ENCODE measurements at regions not wholly inside any gene's neighbourhood (a gene's known extent, or its start where the extent isn't known, plus 50 kb on each side); places are given as distances from the start of the nearest gene placed in this dataset.
"Not testable (repeated sequence)": the region's sequence is repeated elsewhere in the genome, so short reads cannot be mapped to it uniquely, and the experiment has no call there.

DNA sequence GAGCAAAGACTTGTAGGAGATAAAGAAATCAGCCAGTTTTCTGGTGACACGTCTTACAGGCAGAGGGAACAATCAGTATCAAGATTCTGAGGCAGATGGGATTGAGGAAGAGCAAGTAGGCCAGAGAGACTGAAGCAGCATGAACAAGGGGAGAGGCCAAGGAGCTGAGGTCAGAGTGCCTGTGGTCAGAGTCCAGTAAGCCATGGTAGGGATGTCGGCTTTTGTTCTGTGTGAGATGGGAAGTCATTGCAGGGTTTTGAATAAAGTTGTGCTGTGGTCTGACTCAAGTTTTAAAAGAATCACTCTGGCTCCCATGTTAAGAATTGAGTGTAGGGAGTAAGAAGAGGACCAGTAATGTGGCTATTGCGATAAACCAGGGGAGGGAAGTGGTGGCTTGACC is 85.9 kb upstream of the IVNS1ABP start:
- no peak for DNase-seq (ENCODE audit: low read depth in 3 of 3)

DNA sequence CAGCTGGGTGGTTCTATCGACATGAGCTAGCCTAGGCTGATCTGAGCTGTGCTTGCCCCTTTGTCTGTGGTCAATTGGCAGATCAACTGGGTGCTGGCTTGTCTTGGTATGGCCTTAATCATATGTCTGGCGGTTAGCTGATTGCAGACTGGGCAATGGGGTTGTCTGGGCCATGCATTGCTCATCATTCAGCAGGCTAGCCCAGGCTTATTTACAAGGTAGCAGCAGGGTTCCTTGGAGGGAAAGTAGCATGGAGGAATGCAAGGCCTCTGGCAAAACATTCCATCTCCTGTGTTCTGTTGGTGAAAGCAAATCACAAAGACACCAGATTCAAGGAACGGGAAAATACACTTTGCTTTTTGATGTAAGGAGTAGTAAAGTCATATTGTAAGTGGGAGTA is 84.0 kb upstream of the IVNS1ABP start:
- DNase-seq (ENCODE audit: low read depth in 3 of 3) = no peak

DNA sequence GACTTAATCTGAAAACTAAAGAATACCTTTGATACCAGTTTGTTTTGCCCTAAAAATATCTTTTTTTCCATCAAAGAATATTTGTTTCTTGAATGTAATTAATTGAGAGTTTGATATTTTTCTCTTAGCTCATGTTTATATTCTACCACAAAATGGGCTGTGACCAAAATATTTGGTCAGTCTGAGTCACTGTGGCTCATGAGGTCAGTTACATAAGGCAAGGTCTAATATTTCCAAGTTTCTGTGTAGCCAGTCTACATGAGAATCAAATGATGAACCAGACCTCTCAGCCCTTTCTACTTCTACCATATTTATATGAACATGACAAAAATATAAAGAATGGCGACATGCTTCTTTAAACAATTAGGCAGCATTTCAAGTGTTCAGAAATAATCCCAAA is 83.0 kb upstream of the IVNS1ABP start:
- no peak for DNase-seq (ENCODE audit: low read depth in 3 of 3)

DNA sequence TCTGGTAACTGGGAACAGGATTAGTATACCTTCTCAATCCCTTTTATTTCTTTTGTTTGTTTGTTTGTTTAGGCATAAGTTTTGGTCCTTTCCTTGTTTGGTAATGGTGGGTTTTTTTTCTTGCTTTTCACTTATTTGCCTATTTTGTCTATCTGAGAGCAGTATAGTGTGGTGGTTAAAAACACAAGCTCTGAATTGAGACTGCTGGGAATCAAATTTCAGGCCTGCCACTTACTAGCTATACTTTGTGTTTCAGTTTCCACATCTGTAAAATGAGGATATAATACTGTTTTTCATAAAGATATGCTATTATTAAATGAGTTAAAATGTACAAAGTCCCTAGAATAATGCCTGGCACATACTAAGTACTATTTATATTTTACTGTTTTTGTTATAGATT is 81.6 kb upstream of the IVNS1ABP start:
- no peak for DNase-seq (ENCODE audit: low read depth in 3 of 3)

DNA sequence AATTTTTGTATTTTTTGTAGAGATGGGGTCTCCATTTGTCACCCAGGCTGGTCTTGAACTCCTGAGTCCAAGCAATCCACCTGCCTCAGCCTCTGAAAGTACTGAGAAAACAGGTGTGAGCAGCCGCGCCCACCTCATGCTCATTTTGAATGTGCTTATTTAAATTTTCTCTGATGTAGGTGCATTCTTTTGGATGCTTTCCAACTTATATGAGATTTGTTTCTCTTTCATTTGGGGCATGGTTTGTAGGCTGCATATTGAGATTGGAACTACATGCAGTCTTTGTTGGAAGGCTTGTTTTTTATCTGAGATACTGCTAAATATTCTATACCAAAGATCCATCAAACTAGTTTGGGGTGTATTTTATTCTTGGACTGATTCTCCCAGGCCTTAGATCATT is 81.0 kb upstream of the IVNS1ABP start:
- no peak for DNase-seq (ENCODE audit: low read depth in 3 of 3)

DNA sequence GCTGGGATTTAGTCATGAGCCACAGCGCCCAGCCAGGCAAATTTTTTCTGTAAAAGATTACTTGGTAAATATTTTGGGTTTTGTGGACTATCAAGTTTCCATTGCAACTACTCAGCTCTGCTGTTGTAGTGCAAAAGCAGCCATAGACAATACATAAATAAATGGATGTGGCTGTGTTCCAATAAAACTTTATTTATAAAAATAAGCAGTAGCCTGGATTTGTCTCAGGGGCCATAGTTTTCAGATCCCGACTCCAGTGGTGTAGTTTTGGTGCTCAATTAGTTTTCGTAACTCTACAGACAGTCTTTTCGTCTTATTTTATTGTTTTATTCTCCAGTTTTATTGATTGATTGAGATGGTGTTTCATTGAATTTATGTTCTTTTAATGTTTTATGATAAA is 80.1 kb upstream of the IVNS1ABP start:
- no peak for DNase-seq (ENCODE audit: low read depth in 3 of 3)

DNA sequence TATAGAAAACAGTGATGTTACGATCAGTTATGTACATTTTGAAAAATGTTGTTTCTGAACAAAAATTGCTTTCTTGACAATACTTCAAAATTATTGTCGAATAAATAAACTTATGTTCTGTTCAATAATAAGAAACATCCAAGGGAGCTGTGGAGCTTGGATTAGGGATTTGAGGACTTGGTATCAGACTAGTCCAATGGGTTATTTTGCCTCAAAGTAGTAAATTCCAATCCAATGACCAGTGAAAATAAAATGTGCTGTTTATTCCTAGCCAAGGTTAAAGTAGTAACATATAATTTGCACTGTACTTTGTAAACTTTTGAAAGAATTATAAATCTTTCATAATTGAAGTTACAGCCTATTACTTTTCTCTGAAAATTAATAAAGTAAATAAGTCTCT is 79.1 kb upstream of the IVNS1ABP start:
- no peak for DNase-seq (ENCODE audit: low read depth in 3 of 3)

DNA sequence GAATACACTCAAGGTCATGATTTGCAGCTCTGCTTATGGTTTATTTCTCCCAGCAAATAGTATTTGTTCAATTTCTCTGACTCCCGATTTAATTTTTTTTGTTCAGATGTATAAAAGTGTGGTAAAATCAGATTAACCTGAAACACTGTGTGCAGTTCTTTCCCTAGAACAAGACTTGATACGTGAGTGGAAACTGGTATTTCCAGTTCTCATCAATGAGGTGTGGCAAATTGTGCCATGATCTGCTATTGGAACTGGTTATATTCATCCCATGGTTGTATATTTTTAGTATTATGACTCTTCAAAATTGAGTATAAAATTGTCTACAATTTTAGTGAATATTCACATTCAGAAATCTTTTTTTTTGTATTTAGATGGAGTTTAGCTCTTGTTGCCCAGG is 76.8 kb upstream of the IVNS1ABP start:
- no peak for DNase-seq (ENCODE audit: low read depth in 3 of 3)

DNA sequence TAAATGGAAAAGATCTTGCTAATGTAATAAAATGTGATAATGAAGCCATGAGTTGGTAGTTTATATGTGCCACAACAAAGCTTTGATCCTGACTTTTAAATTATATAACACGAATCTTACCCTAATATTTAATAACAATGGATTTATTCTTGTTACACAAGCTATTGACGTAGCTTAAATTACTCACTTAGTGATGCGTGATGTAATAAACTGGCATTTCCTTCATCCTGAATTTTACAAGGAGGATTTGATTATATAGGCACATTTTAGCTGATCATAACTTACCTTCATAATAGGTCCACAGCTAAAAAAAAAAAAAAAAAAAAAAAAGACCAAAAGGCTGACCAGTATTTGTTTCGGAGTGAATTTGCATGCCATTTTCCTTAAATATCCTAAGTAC is 76.2 kb upstream of the IVNS1ABP start:
- no peak for DNase-seq (ENCODE audit: low read depth in 3 of 3)

DNA sequence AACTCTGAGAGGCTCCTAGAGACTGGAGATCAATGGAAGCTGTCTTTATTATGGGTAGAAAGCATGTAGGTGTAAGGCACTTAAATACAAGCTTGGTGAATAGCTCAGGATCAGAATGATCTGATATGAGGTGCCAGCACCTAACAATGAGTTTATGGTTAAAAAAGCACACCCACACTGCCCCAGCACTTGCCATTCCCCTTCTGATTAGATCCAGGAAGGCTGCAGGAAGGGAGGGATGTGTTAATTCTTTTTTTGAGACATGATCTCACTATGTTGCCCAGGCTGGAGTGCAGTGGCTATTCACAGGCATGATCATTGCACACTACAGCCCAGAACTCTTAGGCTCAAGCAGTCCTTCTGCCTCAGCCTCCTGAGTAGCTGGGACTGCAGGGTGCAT is 71.8 kb upstream of the IVNS1ABP start:
- DNase-seq (ENCODE audit: low read depth in 3 of 3) = no peak

DNA sequence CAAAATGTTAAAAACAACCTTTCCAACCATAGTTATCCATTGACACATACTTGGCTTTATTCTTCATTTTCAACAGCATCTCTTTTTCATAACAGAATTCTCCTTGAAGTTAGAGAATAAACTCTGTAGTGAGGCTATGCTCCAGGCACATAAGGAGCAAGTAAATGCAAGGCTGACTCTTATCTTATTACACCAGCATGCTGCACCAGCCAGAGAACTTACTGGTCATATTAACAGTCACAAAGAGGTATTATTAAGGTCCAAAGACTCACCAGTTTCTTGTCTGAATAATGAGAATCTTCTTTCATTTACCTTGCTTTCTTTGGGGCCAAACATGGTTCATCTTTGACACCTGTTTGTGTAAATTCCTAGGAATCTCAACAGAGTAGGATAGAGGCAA is 71.3 kb upstream of the IVNS1ABP start:
- no peak for DNase-seq (ENCODE audit: low read depth in 3 of 3)

DNA sequence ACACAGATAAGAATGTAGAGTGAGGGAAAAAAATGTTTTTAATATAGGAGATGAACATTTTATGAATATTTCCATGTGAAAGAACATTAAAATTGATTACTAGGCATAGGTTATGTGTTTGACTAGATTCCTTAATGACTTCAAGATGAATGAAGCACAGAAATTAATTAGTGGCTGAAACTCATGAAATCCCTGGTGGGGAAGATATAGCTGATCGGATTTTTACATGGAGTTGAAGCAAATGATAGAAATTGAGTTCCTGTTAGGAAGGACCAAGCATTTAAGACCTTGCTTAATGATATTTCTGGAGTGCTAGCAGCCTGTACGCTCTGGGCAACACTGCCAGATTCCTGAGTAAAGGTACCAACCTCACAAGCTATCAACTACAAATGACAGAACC is 68.9 kb upstream of the IVNS1ABP start:
- no peak for DNase-seq (ENCODE audit: low read depth in 3 of 3)

DNA sequence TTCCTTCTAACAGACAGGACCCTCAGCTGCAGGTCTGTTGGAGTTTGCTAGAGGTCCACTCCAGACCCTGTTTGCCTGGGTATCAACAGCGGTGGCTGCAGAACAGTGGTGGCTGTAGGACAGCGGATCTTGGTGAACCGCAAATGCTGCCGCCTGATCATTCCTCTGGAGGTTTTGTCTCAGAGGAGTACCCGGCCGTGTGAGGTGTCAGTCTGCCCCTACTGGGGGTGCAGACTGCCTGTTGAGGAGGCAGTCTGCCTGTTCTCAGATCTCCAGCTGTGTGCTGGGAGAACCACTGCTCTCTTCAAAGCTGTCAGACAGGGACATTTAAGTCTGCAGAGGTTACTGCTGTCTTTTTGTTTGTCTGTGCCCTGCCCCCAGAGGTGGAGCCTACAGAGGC is 66.8 kb upstream of the IVNS1ABP start:
- not testable (repeated sequence) for DNase-seq (ENCODE audit: low read depth in 3 of 3)

DNA sequence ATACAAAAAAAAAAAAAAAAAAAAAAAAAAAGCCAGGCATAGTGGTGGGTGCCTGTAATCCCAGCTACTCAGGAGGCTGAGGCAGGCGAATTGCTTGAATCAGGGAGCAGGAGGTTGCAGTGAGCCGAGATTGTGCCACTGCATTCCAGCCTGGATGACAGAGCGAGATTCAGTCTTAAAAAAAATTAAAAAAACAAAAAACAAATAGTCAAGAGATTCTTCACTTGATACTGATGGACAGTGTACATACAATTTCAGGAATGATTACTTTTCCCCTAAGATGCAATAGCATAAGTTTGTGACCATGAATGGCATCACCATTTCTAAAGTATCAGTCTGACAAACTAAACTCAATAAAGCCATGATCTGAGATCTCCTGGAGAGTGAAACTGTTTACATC is 60.8 kb upstream of the IVNS1ABP start:
- DNase-seq (ENCODE audit: low read depth in 3 of 3) = no peak

DNA sequence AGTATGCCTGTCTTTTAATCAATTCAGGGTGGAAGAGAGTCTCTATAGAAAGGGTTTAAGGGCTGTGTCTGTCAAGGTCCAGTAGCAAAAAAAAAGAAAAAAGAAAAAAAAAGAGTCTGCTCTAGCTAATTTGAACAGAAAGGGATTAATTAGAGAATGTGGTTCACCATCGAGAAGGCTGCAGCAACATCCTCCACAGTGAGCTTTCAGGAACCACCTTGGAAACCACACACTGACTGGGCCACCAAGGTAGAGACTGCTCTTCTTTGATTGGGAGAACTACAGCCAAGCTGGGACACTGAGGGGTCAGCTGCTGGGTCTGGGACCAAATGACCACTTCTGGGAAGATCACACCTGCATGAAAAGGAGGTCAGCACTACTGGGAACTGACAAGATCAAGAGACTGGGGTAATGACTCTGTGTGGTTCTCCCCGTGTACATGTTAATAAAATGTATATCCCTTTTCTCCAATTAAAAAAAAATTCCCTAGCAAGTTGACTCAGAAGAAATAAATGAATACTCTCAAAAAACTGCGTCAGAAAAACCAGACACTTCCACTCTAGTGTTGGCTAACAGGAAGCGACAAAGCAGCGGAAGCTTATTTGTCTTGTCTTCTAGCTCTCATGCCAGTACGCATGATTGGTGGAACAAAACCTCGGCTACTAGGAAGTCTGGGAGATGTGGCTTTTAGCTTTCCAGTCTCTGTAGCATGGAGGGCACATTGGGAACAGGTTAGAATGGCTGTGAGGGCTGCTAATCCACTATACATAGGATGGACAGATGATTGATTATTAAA is 60.0 kb upstream of the IVNS1ABP start:
- no peak for DNase-seq (ENCODE audit: low read depth in 3 of 3)

DNA sequence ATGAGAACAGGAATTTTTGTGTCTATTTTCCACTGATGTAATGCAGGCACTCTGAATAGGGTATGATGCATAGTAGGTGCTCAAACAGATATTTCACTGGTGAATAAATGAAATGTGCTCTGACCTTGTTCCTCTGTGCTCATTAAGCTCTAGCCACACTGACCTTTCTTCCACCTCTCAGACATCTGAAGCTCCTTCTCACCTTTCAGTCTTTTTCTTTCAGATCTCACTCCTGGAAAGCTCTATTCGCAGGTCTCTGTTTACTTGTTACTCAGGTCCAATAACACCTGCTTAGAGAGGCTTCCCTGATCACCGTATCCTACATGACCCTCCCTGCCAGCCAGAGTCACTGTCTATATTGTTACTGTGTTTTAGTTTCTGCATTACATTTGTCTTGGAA is 59.2 kb upstream of the IVNS1ABP start:
- DNase-seq (ENCODE audit: low read depth in 3 of 3) = no peak

DNA sequence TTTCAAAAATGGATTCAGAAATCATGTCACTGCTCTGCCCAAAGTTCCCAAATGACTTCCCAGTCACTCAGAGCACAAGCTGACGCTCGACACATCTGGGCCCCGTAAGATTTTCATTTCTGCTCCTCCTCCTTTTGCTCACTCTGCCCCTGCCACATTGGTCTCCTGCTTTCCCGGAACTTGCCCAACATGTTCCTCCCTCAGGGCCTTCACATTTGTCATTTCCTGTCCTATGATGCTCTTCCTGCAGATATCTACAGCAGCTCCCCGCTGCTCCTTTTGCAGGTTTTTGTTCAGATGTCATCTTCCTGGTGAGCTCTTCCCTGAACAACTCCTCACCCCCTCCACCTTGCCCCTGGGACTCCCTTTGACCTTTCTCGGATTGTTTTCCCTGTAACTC is 58.5 kb upstream of the IVNS1ABP start:
- no peak for DNase-seq (ENCODE audit: low read depth in 3 of 3)

DNA sequence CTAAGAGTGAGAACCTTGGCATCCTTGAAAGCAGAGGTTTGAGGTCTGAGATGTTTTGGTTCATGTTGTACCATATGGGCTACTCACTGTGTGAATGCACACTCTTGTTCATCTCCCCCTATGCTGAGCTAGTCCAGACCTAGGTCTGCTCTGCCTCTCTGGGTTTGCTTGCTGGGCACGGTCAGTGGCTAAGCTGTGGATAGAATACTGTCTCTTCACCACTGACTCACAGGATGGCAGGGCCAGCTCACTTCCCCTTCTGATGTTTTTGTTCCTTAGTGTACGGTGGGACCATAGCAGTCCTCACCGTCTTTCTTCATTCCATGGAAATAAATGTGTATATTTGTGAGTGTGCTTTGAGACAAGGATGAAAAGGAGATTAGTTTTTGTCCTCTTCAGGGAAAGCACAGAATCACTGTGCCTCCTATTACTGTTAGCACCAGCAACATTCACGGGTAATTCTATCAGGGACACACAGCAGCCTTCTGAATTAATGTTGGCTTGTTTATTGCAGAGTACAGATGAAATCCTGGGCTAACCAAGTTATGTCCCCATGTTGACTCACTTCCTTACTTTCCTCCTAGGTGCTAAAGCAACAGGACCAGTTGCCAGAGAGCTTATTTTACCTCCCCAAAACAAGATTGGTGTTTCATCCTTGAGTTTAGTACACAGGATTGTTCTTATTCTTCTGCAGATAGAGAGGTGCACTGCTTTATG is 56.9 kb upstream of the IVNS1ABP start:
- no peak for DNase-seq (ENCODE audit: low read depth in 3 of 3)

DNA sequence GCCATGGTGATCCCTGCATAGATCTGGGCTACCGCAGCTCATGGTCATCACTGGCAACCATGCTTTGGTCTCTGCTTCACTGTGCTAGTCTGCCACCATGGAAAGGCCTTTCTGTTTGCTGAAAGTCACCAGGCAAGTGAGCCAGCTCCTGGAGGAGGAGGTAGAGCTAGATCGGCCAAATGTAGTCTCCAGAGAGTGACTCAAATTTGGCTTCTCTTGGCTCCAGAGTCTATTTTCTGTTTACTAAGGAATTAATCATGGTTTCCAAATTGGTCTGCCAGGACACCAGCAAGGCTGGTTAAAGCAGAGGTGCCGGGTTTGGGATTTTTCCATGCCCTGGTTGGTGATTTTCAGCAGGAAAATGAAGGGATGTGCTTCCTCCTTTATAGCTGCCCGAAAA is 52.7 kb upstream of the IVNS1ABP start:
- no peak for DNase-seq (ENCODE audit: low read depth in 3 of 3)

DNA sequence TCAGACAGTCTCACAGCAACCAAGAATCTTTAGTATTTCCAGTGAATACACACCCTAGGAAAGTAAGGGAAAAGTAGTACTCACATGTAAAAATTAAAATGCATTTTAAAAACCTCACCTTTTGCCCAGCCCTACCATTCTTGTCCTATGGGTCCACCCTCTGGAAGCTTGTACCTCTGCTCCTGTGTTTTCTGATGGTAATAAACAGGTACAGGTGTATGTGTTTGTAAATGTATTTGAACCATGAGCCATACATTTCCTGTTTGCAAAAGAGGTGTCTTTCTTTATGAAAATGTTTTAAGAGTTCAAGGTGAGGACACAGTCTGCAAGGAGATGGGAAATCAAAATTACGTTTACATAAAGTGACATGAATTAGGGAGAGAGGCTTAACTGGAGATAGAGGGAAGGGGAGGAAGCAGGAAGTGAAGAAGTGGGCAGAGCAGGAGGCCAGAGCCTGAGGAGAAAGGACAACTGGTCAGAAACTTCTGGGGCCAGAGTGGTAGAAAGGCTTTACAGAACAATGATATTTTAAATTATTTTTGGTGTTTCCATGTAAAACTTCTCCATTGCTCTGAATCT is 52.0 kb upstream of the IVNS1ABP start:
- DNase-seq (ENCODE audit: low read depth in 3 of 3) = no peak

DNA sequence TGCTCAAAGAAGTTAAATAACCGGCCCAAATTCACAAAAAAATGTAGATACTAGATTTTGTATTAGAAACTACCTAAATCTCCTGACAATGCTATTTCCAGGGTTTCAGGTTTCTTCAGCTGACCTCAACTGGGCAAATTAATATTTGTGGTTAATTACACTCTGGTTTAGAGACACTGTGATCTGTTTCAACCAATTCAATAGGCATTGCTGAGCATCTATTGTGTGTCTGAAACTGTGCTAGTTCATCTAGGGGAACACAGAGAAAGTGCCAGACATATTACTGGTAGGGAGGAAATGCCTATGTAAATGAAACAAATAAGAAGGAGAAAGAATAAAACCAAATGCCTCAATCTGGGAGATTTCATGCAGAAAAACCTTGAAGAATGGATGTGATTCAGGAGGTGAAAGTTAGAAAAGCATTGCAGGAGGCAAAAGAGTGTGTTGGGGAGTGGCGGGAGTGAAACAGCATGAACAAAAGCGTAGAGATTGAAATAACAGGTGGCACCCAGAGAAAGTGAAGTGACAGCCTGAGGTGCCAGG is 51.3 kb upstream of the IVNS1ABP start:
- no peak for DNase-seq (ENCODE audit: low read depth in 3 of 3)

DNA sequence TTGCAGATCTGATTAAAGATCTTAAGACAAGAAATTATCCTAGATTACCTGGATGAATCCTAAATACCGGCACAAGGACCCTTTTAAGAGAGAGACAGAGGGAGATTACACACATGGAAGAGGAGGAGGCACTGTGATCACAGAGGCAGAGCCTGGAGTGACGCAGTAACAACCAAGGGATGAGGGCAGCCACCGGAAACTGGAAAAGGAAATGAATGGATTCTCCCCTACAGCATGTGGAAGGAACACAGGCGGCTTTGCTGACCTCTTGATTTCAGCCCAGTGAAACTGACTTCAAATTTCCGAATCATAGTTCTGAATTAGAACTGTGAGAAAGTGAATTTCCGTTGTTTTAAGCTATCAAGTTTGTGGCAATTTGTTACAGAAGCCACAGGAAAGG is 50.2 kb upstream of the IVNS1ABP start:
- DNase-seq (ENCODE audit: low read depth in 3 of 3) = no peak

Measured in stimulated activated CD4-positive, alpha-beta T cell treated with anti-CD3 and anti-CD28 coated beads, TNF-alpha, amount 100 ng/mL, for 48 hours (primary cell).